OCI-LY7 (cell line): ENCODE measurements at regions not wholly inside any gene's neighbourhood (a gene's known extent, or its start where the extent isn't known, plus 50 kb on each side); places are given as distances from the start of the nearest gene placed in this dataset.

ENCODE experiments used
- EZH2phosphoT487 ChIP-seq: fragments of 200-600 bp; sonication (generic); IDR thresholded peaks from 2 replicates; pipeline ENCODE4 v1.6.1; 2018; ENCODE audit warnings: low read depth, borderline replicate concordance, mild to moderate bottlenecking, mixed run types, antibody characterized with exemption, low read length, moderate library complexity, mixed read lengths
- TF ChIP-seq, protein P1 (sequence below): fragments of 200-600 bp; sonication (generic); conservative IDR thresholded peaks from 2 replicates; pipeline ENCODE4 v1.5.1; 2014; ENCODE audit warnings: mild to moderate bottlenecking, antibody characterized with exemption, low read length, moderate library complexity, mixed read lengths

DNA sequence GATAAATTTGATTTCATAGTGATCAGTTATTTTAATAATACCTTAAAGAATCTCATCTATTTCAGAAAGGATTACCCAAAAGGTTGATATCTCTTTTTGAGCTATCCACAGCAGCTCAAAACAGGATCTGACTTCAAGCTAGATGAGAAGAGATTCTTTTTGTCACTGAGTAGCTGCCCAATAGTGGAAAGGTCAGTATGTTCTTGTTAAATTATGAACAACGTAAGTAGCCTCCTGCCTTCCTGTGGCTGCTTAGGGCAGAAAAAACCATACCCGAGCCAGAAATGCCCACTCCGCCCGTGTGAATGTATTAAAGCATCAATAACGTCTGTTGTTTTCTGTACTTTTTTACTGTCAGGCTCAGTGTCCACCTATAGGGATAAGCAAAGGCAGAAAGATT is 51.3 kb upstream of the PRUNE2 start:
- TF ChIP-seq, protein P1, sequence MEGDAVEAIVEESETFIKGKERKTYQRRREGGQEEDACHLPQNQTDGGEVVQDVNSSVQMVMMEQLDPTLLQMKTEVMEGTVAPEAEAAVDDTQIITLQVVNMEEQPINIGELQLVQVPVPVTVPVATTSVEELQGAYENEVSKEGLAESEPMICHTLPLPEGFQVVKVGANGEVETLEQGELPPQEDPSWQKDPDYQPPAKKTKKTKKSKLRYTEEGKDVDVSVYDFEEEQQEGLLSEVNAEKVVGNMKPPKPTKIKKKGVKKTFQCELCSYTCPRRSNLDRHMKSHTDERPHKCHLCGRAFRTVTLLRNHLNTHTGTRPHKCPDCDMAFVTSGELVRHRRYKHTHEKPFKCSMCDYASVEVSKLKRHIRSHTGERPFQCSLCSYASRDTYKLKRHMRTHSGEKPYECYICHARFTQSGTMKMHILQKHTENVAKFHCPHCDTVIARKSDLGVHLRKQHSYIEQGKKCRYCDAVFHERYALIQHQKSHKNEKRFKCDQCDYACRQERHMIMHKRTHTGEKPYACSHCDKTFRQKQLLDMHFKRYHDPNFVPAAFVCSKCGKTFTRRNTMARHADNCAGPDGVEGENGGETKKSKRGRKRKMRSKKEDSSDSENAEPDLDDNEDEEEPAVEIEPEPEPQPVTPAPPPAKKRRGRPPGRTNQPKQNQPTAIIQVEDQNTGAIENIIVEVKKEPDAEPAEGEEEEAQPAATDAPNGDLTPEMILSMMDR = no peak
- TF ChIP-seq EZH2phosphoT487 = no peak
